ENCODE measurements at regions not wholly inside any gene's neighbourhood (a gene's known extent, or its start where the extent isn't known, plus 50 kb on each side); places are given as distances from the start of the nearest gene placed in this dataset.

- Histone ChIP-seq H3K36me3 (ENCODE audit: control insufficient read depth, insufficient read depth, low read length) (no peaks in the 10 kb centered on the region), H2AFZ (ENCODE audit: low read length) (no peak overlapping the region), H3K4me3 (replicated peaks in 1 of 4; ENCODE audit: control extremely low read depth in 1 of 4, insufficient read depth in 1 of 4, low read depth in 3 of 4, low read length in 4 of 4) (no peak overlapping the region)
These were observed 65.9 kb upstream of the PEX5L start for GRCh38 chr3:180102604-180103003.

GRCh38 chr3:180116203-180116602 is 79.5 kb upstream of the PEX5L start:
- Histone ChIP-seq H2AFZ (ENCODE audit: low read length) (no peak overlapping the region), H3K27ac (ENCODE audit: insufficient read depth, low read length) (no peak overlapping the region), H3K9me3 (ENCODE audit: control insufficient read depth, insufficient read depth, low read depth, low read length) (no peaks in the 10 kb centered on the region), H3K9ac (ENCODE audit: insufficient read depth, low read length) (no peak overlapping the region), H3K79me2 (ENCODE audit: control insufficient read depth, insufficient read depth, low read length) (no peaks in the 10 kb centered on the region), H4K20me1 (ENCODE audit: control insufficient read depth, extremely low read depth, insufficient read depth, low read length) (no peaks in the 10 kb centered on the region), H3K36me3 (ENCODE audit: control insufficient read depth, insufficient read depth, low read length) (no peaks in the 10 kb centered on the region), H3K4me3 (replicated peaks in 1 of 4; ENCODE audit: control extremely low read depth in 1 of 4, insufficient read depth in 1 of 4, low read depth in 3 of 4, low read length in 4 of 4) (no peak overlapping the region), H3K4me2 (ENCODE audit: extremely low read depth, insufficient read depth, low read length) (no peak overlapping the region), H3K27me3 (ENCODE audit: control insufficient read depth, insufficient read depth, low read length) (no peaks in the 10 kb centered on the region), H3K4me1 (ENCODE audit: control insufficient read depth, extremely low read depth, insufficient read depth, low read length) (no peaks in the 10 kb centered on the region)
- TF ChIP-seq, protein P1, sequence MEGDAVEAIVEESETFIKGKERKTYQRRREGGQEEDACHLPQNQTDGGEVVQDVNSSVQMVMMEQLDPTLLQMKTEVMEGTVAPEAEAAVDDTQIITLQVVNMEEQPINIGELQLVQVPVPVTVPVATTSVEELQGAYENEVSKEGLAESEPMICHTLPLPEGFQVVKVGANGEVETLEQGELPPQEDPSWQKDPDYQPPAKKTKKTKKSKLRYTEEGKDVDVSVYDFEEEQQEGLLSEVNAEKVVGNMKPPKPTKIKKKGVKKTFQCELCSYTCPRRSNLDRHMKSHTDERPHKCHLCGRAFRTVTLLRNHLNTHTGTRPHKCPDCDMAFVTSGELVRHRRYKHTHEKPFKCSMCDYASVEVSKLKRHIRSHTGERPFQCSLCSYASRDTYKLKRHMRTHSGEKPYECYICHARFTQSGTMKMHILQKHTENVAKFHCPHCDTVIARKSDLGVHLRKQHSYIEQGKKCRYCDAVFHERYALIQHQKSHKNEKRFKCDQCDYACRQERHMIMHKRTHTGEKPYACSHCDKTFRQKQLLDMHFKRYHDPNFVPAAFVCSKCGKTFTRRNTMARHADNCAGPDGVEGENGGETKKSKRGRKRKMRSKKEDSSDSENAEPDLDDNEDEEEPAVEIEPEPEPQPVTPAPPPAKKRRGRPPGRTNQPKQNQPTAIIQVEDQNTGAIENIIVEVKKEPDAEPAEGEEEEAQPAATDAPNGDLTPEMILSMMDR (conservative IDR thresholded peaks at IDR 0.05 in 1 of 2, IDR thresholded peaks at IDR 0.05 in 1 of 2; ENCODE audit: low read depth in 1 of 2, low read length in 2 of 2), result no peak
- TF ChIP-seq EZH2 (IDR thresholded peaks at IDR 0.05; ENCODE audit: low read length, missing control alignments), result no peak
- DNase-seq (ENCODE audit: low read depth in 2 of 2), result no peak

More at GRCh38 chr3:180102604-180103003, 65.9 kb upstream of the PEX5L start:
- H3K27me3 ChIP-seq (ENCODE audit: control insufficient read depth, insufficient read depth, low read length), result no peaks in the 10 kb centered on the region
- H4K20me1 ChIP-seq (ENCODE audit: control insufficient read depth, extremely low read depth, insufficient read depth, low read length), result no peaks in the 10 kb centered on the region
- H3K4me2 ChIP-seq (ENCODE audit: extremely low read depth, insufficient read depth, low read length), result no peak overlapping the region
- H3K79me2 ChIP-seq (ENCODE audit: control insufficient read depth, insufficient read depth, low read length), result no peaks in the 10 kb centered on the region
- DNase-seq (ENCODE audit: low read depth in 2 of 2), result no peak
- H3K27ac ChIP-seq (ENCODE audit: insufficient read depth, low read length), result no peak overlapping the region
- H3K9ac ChIP-seq (ENCODE audit: insufficient read depth, low read length), result no peak overlapping the region
- H3K4me1 ChIP-seq (ENCODE audit: control insufficient read depth, extremely low read depth, insufficient read depth, low read length), result no peaks in the 10 kb centered on the region
- H3K9me3 ChIP-seq (ENCODE audit: control insufficient read depth, insufficient read depth, low read depth, low read length), result no peaks in the 10 kb centered on the region
- TF ChIP-seq EZH2 (IDR thresholded peaks at IDR 0.05; ENCODE audit: low read length, missing control alignments), result no peak
- TF ChIP-seq, protein P1 (conservative IDR thresholded peaks at IDR 0.05 in 1 of 2, IDR thresholded peaks at IDR 0.05 in 1 of 2; ENCODE audit: low read depth in 1 of 2, low read length in 2 of 2), result no peak

GRCh38 chr3:180116658-180117057 is 79.9 kb upstream of the PEX5L start:
- no peaks in the 10 kb centered on the region for H3K79me2 ChIP-seq (ENCODE audit: control insufficient read depth, insufficient read depth, low read length)
- H3K9ac ChIP-seq (ENCODE audit: insufficient read depth, low read length), result no peak overlapping the region
- no peaks in the 10 kb centered on the region for H3K9me3 ChIP-seq (ENCODE audit: control insufficient read depth, insufficient read depth, low read depth, low read length)
- no peak overlapping the region for H2AFZ ChIP-seq (ENCODE audit: low read length)
- no peaks in the 10 kb centered on the region for H3K36me3 ChIP-seq (ENCODE audit: control insufficient read depth, insufficient read depth, low read length)
- H3K4me2 ChIP-seq (ENCODE audit: extremely low read depth, insufficient read depth, low read length), result no peak overlapping the region
- no peaks in the 10 kb centered on the region for H3K27me3 ChIP-seq (ENCODE audit: control insufficient read depth, insufficient read depth, low read length)
- no peaks in the 10 kb centered on the region for H4K20me1 ChIP-seq (ENCODE audit: control insufficient read depth, extremely low read depth, insufficient read depth, low read length)
- H3K4me1 ChIP-seq (ENCODE audit: control insufficient read depth, extremely low read depth, insufficient read depth, low read length), result no peaks in the 10 kb centered on the region
- H3K27ac ChIP-seq (ENCODE audit: insufficient read depth, low read length), result no peak overlapping the region
- no peak for DNase-seq (ENCODE audit: low read depth in 2 of 2)
- no peak overlapping the region for H3K4me3 ChIP-seq (replicated peaks in 1 of 4; ENCODE audit: control extremely low read depth in 1 of 4, insufficient read depth in 1 of 4, low read depth in 3 of 4, low read length in 4 of 4)
- no peak for TF ChIP-seq EZH2 (IDR thresholded peaks at IDR 0.05; ENCODE audit: low read length, missing control alignments)
- TF ChIP-seq, protein P1 (conservative IDR thresholded peaks at IDR 0.05 in 1 of 2, IDR thresholded peaks at IDR 0.05 in 1 of 2; ENCODE audit: low read depth in 1 of 2, low read length in 2 of 2), result no peak

Data from fibroblast of lung (primary cell).